OCI-LY7 (cell line): ENCODE measurements at regions not wholly inside any gene's neighbourhood (a gene's known extent, or its start where the extent isn't known, plus 50 kb on each side); places are given as distances from the start of the nearest gene placed in this dataset.
"Not testable (repeated sequence)": the region's sequence is repeated elsewhere in the genome, so short reads cannot be mapped to it uniquely, and the experiment has no call there.

Experiments used
- BruUV-seq: library from RNA; stranded (reverse); fragments of 400-500 nt; replicated peaks from 2 replicates; lab custom pipeline; 2021; lab: Mats Ljungman, UMichigan
- CTCF ChIA-PET: fragments of 300-600 bp; sonication (Branson Sonifier 250); formaldehyde crosslinking; loops from one replicate; lab custom pipeline; 2022; ENCODE audit warnings: antibody characterized with exemption; ENCODE audit not compliant: unreplicated experiment; lab: Charles Lee
- POLR2A ChIA-PET: fragments of 300-600 bp; sonication (Branson Sonifier 250); formaldehyde crosslinking; loops from one replicate; lab custom pipeline; 2022; ENCODE audit warnings: antibody characterized with exemption; lab: Charles Lee
- DNase-seq: peaks from one replicate; pipeline ENCODE4 v3.0.0-alpha.2; 2015; ENCODE audit warnings: low spot score
- H2AFZ ChIP-seq: fragments of 200-600 bp; sonication (generic), shearing (Covaris generic); 2 replicates; pipeline ENCODE4 v1.6.1; 2014; ENCODE audit warnings: mild to moderate bottlenecking, antibody characterized with exemption, low read length, moderate library complexity
- H3K27ac ChIP-seq: fragments of 200-600 bp; sonication (generic); 2 replicates; pipeline ENCODE4 v1.5.1; 2014; ENCODE audit warnings: mixed run types, low read depth, mild to moderate bottlenecking, moderate library complexity, low read length, inconsistent platforms; ENCODE audit not compliant: poor library complexity, severe bottlenecking
- H3K36me3 ChIP-seq: fragments of 200-600 bp; sonication (generic); 2 replicates; pipeline ENCODE4 v1.6.1; 2014; ENCODE audit warnings: mild to moderate bottlenecking, antibody characterized with exemption, low read length, moderate library complexity, mixed read lengths; ENCODE audit not compliant: insufficient read depth
- H3K4me1 ChIP-seq: fragments of 200-600 bp; sonication (generic); 2 replicates; pipeline ENCODE4 v1.5.1; 2014; ENCODE audit warnings: mild to moderate bottlenecking, low read length; ENCODE audit not compliant: insufficient read depth, poor library complexity, severe bottlenecking
- H3K4me2 ChIP-seq: fragments of 200-600 bp; sonication (generic); 2 replicates; pipeline ENCODE4 v1.6.1; 2014; ENCODE audit warnings: mild to moderate bottlenecking, low read length
- H3K4me3 ChIP-seq: fragments of 200-600 bp; sonication (generic); 2 replicates; pipeline ENCODE4 v1.5.1; 2014; ENCODE audit warnings: mild to moderate bottlenecking, low read depth, low read length; ENCODE audit not compliant: poor library complexity, severe bottlenecking
- H3K79me2 ChIP-seq: fragments of 200-600 bp; sonication (generic); 2 replicates; pipeline ENCODE4 v1.6.1; 2016; ENCODE audit warnings: low read depth, mild to moderate bottlenecking, low read length, moderate library complexity, mixed read lengths; ENCODE audit not compliant: insufficient read depth
- H3K9me2 ChIP-seq: fragments of 200-600 bp; sonication (generic); 2 replicates; pipeline ENCODE4 v1.6.1; 2016; ENCODE audit warnings: mild to moderate bottlenecking, low read length, mixed read lengths; ENCODE audit not compliant: insufficient read depth
- H3K9me3 ChIP-seq: fragments of 200-600 bp; sonication (generic); 2 replicates; pipeline ENCODE4 v1.6.1; 2014; ENCODE audit warnings: mild to moderate bottlenecking, mixed run types, low read length, mixed read lengths
- H4K20me1 ChIP-seq: fragments of 200-600 bp; sonication (generic); 2 replicates; pipeline ENCODE4 v1.6.1; 2014; ENCODE audit warnings: mild to moderate bottlenecking, antibody characterized with exemption, low read length, moderate library complexity, mixed read lengths; ENCODE audit not compliant: insufficient read depth
- CTCF ChIP-seq: fragments of 200-600 bp; sonication (generic); conservative IDR thresholded peaks from 2 replicates; pipeline ENCODE4 v1.5.1; 2014; ENCODE audit warnings: mild to moderate bottlenecking, antibody characterized with exemption, low read length, moderate library complexity, mixed read lengths
- EZH2phosphoT487 ChIP-seq: fragments of 200-600 bp; sonication (generic); IDR thresholded peaks from 2 replicates; pipeline ENCODE4 v1.6.1; 2018; ENCODE audit warnings: low read depth, borderline replicate concordance, mild to moderate bottlenecking, mixed run types, antibody characterized with exemption, low read length, moderate library complexity, mixed read lengths
- intact Hi-C: fragments of 100-400 bp; cut with micrococcal nuclease; formaldehyde crosslinking; loops from one replicate; pipeline ENCODE4 v1.10.0; 2022; ENCODE audit not compliant: unreplicated experiment

- Histone ChIP-seq H2AFZ (peak overlapping the region; percentile 87; the same call in 1 of the 2 replicates), H3K9me2 (no peaks in the 10 kb centered on the region), H3K4me3 (peak overlapping the region; percentile 42), H3K9me3 (no peaks in the 10 kb centered on the region), H3K36me3 (no peaks in the 10 kb centered on the region), H3K79me2 (no peaks in the 10 kb centered on the region), H4K20me1 (no peaks in the 10 kb centered on the region), H3K27ac (peak overlapping the region; percentile 77), H3K4me1 (peaks cover 33% of the 10 kb centered on the region), H3K4me2 (peak overlapping the region; percentile 64)
- intact Hi-C loops = loop anchor here (2.0 kb wide), 2 partner anchors 37 to 961 kb away; partner anchors contain the start of gene TTC32
- ChIA-PET CTCF (interaction anchor here (0.7 kb wide), 1 partner anchor 9 kb away, joined by 4 read pairs; no protein-coding TSS in a partner anchor), POLR2A (interaction anchor here (0.6 to 4.3 kb wide), 9 partner anchors 9 to 1023 kb away, joined by 3 to 39 read pairs (median 5); partner anchors contain the start of gene RDH14)
- BruUV-seq = no TSS peak
- TF ChIP-seq EZH2phosphoT487 = no peak
- TF ChIP-seq CTCF = no peak
- DNase-seq = peak; percentile 82
Observed at GRCh38 chr2:18940184-18940583, 350.8 kb upstream of the NT5C1B start.

- BruUV-seq, H3K79me2 ChIP-seq, H3K9me2 ChIP-seq, H2AFZ ChIP-seq, H3K9me3 ChIP-seq, H3K36me3 ChIP-seq, H4K20me1 ChIP-seq, CTCF ChIA-PET: not testable (repeated sequence)
- H3K27ac ChIP-seq = peak overlapping the region; percentile 77
- POLR2A ChIA-PET = interaction anchor here (0.6 to 4.3 kb wide), 5 partner anchors 9 to 774 kb away, joined by 3 to 39 read pairs (median 4); no protein-coding TSS in a partner anchor
- peaks cover 33% of the 10 kb centered on the region for H3K4me1 ChIP-seq
- peak; percentile 18 for DNase-seq
- intact Hi-C loops = loop anchor here (2.0 kb wide), 2 partner anchors 37 to 961 kb away; partner anchors contain the start of gene TTC32
- peak overlapping the region; percentile 10 for H3K4me3 ChIP-seq
- H3K4me2 ChIP-seq = peak overlapping the region; percentile 64
Observed at GRCh38 chr2:18939740-18940139, 350.4 kb upstream of the NT5C1B start.

- TF ChIP-seq CTCF = no peak
- no peaks in the 10 kb centered on the region for H3K9me3 ChIP-seq
- no peaks in the 10 kb centered on the region for H3K9me2 ChIP-seq
- POLR2A ChIA-PET = interaction anchor here (0.7 to 1.1 kb wide), 2 partner anchors 9 to 19 kb away, joined by 3 to 6 read pairs; no protein-coding TSS in a partner anchor
- peaks cover 11% of the 10 kb centered on the region for H3K4me1 ChIP-seq
- intact Hi-C loops = no loop called here
- no peak for DNase-seq
- no peak overlapping the region for H3K4me2 ChIP-seq
- H3K27ac ChIP-seq = no peak overlapping the region
- no peaks in the 10 kb centered on the region for H3K79me2 ChIP-seq
- no peak overlapping the region for H2AFZ ChIP-seq
- CTCF ChIA-PET = no interaction called here
- H4K20me1 ChIP-seq = no peaks in the 10 kb centered on the region
- H3K4me3 ChIP-seq = no peak overlapping the region
- H3K36me3 ChIP-seq = no peaks in the 10 kb centered on the region
- BruUV-seq = no TSS peak
Observed at GRCh38 chr2:18934886-18935285, 345.5 kb upstream of the NT5C1B start.
